Fibroblast of the aortic adventitia (primary cell): ENCODE measurements at regions not wholly inside any gene's neighbourhood (a gene's known extent, or its start where the extent isn't known, plus 50 kb on each side); places are given as distances from the start of the nearest gene placed in this dataset.

ENCODE experiments used
- DNase-seq: peaks from one replicate; pipeline ENCODE4 v3.0.0-alpha.2; 2010; ENCODE audit warnings: low read depth
- H3K4me3 ChIP-seq: 2 replicates; pipeline ENCODE4 v1.5.1; 2011; ENCODE audit warnings: low read depth, mild to moderate bottlenecking, control low read depth, low read length, moderate library complexity
- TF ChIP-seq, protein P1 (sequence below): IDR thresholded peaks from 2 replicates; pipeline ENCODE4 v1.5.1; 2011; ENCODE audit warnings: mild to moderate bottlenecking, low read length, control low read depth, inconsistent platforms; ENCODE audit not compliant: insufficient read depth

DNA sequence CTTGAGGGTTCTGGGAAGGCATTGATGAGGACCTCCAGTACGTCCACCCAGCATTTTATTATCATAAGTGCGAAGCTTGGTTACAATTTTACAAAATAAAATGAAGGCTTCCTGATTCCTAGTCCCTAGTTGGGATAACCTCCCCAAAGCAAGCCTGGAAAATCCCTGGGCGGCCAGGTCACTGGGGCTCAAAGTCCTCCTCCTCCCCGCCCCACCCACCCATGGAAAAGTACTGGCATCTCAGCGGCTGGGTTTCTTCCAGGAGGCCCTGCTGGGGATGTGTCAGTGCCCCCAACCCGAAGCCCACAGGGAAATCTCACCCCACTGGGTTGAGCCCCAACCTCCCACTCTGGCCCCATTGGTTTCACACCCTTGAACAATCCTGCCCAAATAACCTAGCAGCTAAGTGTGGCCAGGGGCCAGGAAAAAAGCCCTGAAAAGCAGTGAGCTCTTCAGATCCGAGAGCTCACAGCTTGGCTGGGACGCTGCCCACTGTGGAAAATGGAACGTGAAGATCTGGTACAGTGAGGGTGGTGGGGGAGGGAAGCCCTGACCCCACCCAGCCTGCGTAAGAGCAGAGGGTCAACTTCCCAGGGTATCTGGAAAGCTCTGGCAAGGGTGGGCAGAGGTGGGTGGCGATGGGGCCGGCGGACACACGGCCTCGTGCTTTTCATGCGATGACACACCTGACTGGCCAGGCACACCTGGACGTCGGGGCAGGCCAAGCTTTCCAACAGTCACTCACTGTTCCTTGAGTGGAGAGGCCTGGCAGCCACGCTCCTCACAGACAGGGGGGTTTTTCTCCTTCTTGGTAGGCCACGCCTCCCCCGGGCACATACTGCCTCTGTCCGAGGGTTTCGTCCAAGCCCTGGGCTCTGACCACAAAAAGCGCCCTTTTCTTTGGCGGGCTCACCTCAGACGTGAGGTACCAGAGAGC, 324.5 kb downstream of the SOX9 start:
- no peak for DNase-seq
- TF ChIP-seq, protein P1, sequence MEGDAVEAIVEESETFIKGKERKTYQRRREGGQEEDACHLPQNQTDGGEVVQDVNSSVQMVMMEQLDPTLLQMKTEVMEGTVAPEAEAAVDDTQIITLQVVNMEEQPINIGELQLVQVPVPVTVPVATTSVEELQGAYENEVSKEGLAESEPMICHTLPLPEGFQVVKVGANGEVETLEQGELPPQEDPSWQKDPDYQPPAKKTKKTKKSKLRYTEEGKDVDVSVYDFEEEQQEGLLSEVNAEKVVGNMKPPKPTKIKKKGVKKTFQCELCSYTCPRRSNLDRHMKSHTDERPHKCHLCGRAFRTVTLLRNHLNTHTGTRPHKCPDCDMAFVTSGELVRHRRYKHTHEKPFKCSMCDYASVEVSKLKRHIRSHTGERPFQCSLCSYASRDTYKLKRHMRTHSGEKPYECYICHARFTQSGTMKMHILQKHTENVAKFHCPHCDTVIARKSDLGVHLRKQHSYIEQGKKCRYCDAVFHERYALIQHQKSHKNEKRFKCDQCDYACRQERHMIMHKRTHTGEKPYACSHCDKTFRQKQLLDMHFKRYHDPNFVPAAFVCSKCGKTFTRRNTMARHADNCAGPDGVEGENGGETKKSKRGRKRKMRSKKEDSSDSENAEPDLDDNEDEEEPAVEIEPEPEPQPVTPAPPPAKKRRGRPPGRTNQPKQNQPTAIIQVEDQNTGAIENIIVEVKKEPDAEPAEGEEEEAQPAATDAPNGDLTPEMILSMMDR = no peak
- H3K4me3 ChIP-seq = no peak overlapping the region

DNA sequence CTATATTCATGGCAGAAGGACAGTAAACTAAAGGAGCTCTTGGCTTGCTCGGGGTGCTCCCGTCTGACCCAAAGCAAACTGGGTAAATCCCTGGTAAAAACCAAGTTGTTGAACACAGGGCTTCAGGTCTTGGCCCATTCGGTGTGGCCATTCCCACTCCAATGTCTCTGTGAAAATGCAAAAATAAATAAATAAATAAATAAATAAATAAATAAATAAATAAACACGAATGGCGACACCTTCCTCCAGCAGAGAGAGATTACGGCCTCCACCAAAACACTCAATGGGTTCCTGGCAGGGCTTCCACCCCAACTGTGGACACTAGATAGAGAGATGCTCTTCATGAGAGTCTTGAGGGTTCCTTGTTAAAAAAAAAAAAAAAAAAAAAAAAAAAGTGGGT, 325.3 kb downstream of the SOX9 start:
- no peak for DNase-seq
- TF ChIP-seq, protein P1 = no peak

GRCh38 chr17:72446525-72447250, 325.9 kb downstream of the SOX9 start:
- TF ChIP-seq, protein P1 = no peak
- peak; percentile 26 for DNase-seq
- no peak overlapping the region for H3K4me3 ChIP-seq

More for the DNA sequence above, 325.3 kb downstream of the SOX9 start:
- no peak overlapping the region for H3K4me3 ChIP-seq

DNA sequence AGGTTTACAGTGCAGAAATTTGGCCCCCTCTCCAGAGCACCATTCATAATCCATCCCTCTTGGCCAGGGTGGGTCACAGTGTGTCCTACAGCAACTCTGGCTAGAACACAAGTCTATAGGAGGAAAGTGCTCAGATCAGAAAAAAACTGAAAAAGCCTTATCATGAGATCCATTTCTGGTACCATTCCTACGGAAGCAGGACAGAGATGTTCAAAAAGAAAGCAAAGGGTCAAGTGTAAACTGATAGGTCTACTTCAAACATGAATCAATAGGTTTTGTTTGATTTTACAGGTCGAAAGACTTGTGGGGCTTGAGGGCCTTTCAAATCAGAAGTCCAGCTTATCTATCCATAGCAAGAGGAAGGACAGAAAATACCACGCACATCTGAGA, 326.4 kb downstream of the SOX9 start:
- no peak overlapping the region for H3K4me3 ChIP-seq
- TF ChIP-seq, protein P1 = no peak
- no peak for DNase-seq

DNA sequence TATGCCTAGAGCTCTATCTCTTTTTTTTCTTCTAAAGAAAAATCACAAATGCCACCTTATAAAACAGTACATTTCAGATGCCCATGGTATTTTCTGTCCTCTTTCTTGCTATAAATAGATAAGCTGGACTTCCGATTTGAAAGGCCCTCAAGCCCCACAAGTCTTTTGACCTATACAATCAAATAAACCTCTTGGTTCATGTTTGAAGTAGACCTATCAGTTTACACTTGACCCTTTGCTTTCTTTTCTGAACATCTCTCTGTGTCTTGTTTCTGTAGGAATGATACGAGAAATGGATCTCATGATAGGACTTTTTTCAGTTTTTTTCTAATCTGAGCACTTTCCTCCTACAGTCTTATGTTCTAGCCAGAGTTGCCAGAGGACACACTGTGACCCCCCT, 327.2 kb downstream of the SOX9 start:
- no peak overlapping the region for H3K4me3 ChIP-seq
- TF ChIP-seq, protein P1 = no peak
- no peak for DNase-seq

DNA sequence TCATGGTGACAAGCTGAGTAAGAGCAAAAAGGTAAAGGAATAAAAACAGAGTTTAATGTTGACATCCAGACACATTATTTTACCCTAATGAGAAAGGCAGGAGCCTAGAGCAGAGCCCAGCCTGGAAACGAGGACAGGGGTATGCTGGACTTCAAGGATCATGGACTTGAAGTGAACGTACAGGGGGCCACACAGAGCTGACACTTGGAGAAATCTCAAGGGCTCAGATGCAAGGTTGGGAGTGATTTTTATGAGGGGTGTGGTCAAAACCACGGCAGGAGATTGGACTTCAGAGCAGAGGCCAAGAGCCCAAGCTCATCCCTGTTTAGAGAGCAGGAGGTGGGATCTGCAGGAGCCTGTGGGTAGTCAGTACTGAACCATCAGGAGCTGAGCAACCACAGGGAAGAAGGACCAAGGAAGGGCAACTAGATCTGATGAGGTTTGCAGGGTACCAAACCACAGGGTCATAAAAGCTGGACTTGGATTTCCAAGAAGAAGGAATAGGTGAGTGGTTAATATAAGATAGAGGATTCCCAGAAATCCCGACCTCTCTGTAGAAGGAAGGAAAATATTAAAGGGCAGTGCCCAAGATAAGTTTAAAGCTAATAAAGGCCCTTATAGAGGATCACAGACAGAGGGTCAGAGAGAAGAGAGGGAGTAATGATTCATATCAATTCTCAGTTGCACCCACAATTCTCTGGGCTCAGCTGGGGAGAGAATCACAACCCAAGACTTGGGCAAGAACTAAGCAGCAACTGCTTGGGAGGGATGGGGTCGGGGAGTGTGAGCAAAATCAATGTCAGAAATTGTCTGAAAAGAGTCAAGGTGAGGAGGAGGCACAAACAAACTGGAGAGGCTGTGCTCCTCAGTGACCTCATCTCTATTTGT, 331.7 kb downstream of the SOX9 start:
- no peak overlapping the region for H3K4me3 ChIP-seq
- DNase-seq = no peak
- TF ChIP-seq, protein P1 = no peak
